ENCODE measurements at regions not wholly inside any gene's neighbourhood (a gene's known extent, or its start where the extent isn't known, plus 50 kb on each side); places are given as distances from the start of the nearest gene placed in this dataset.

- Histone ChIP-seq H3K27me3 (ENCODE audit: control insufficient read depth in 2 of 2, insufficient read depth in 2 of 2, low read length in 2 of 2) (no peaks in the 10 kb centered on the region), H3K4me1 (ENCODE audit: control insufficient read depth in 1 of 2, insufficient read depth in 2 of 2, low read length in 2 of 2) (no peaks in the 10 kb centered on the region), H3K4me3 (replicated peaks in 1 of 3; ENCODE audit: low read depth in 2 of 3, low read length in 3 of 3) (no peak overlapping the region), H3K79me2 (ENCODE audit: insufficient read depth, low read length) (no peaks in the 10 kb centered on the region), H3K27ac (ENCODE audit: low read depth in 1 of 2, low read length in 2 of 2) (no peak overlapping the region), H3K4me2 (replicated peaks; ENCODE audit: extremely low read depth, low read length, poor library complexity, severe bottlenecking) (no peak overlapping the region), H4K20me1 (ENCODE audit: insufficient read depth, low read length) (no peaks in the 10 kb centered on the region), H3K36me3 (replicated peaks in 1 of 2; ENCODE audit: control insufficient read depth in 1 of 2, insufficient read depth in 2 of 2, low read length in 2 of 2) (no peaks in the 10 kb centered on the region), H3K9ac (ENCODE audit: insufficient read depth, low read length, poor library complexity, severe bottlenecking) (no peak overlapping the region), H3K9me3 (replicated peaks in 1 of 2; ENCODE audit: control insufficient read depth in 1 of 2, insufficient read depth in 1 of 2, low read length in 2 of 2) (no peaks in the 10 kb centered on the region), H2AFZ (ENCODE audit: insufficient read depth, low read depth, low read length, poor library complexity, severe bottlenecking) (no peak overlapping the region)
- Mint-ChIP-seq H3K4me1 (no peaks in the 10 kb centered on the region), H3K9me3 (peaks cover 0 to 19% (median 1%) of the 10 kb centered on the region in 7 donors), H3K4me3 (no peak overlapping the region), H3K36me3 (no peaks in the 10 kb centered on the region), H3K27ac (no peak overlapping the region), H3K27me3 (ENCODE audit: low read depth in 3 of 3) (no peaks in the 10 kb centered on the region)
- TF ChIP-seq CTCF (IDR thresholded peaks at IDR 0.05): no peak
- 89% methylated on average over 1 of the region's 4 CpGs for WGBS (ENCODE audit: insufficient coverage)
- intact Hi-C loops (cut with micrococcal nuclease): no loop called here
- no peak for DNase-seq
These were observed 237.2 kb upstream of the SRRM4 start for GRCh38 chr12:118743896-118744700.

- no peaks in the 10 kb centered on the region for H3K4me1 ChIP-seq (ENCODE audit: control insufficient read depth in 1 of 2, insufficient read depth in 2 of 2, low read length in 2 of 2)
- H3K27ac ChIP-seq (ENCODE audit: low read depth in 1 of 2, low read length in 2 of 2): no peak overlapping the region
- TF ChIP-seq CTCF (IDR thresholded peaks at IDR 0.05): no peak
- no peaks in the 10 kb centered on the region for H3K36me3 ChIP-seq (replicated peaks in 1 of 2; ENCODE audit: control insufficient read depth in 1 of 2, insufficient read depth in 2 of 2, low read length in 2 of 2)
- H3K9ac ChIP-seq (ENCODE audit: insufficient read depth, low read length, poor library complexity, severe bottlenecking): no peak overlapping the region
- H3K4me3 ChIP-seq (replicated peaks in 1 of 3; ENCODE audit: low read depth in 2 of 3, low read length in 3 of 3): no peak overlapping the region
- H3K79me2 ChIP-seq (ENCODE audit: insufficient read depth, low read length): no peaks in the 10 kb centered on the region
- no peaks in the 10 kb centered on the region for H3K27me3 Mint-ChIP-seq (ENCODE audit: low read depth in 3 of 3)
- intact Hi-C loops (cut with micrococcal nuclease): no loop called here
- peaks cover 0 to 21% (median 5%) of the 10 kb centered on the region in 7 donors for H3K9me3 Mint-ChIP-seq
- H3K4me2 ChIP-seq (replicated peaks; ENCODE audit: extremely low read depth, low read length, poor library complexity, severe bottlenecking): no peak overlapping the region
- H4K20me1 ChIP-seq (ENCODE audit: insufficient read depth, low read length): no peaks in the 10 kb centered on the region
- H3K36me3 Mint-ChIP-seq: no peaks in the 10 kb centered on the region
- no peak overlapping the region for H2AFZ ChIP-seq (ENCODE audit: insufficient read depth, low read depth, low read length, poor library complexity, severe bottlenecking)
- no peaks in the 10 kb centered on the region for H3K4me1 Mint-ChIP-seq
- H3K9me3 ChIP-seq (replicated peaks in 1 of 2; ENCODE audit: control insufficient read depth in 1 of 2, insufficient read depth in 1 of 2, low read length in 2 of 2): no peaks in the 10 kb centered on the region
- DNase-seq: no peak
- H3K27me3 ChIP-seq (ENCODE audit: control insufficient read depth in 2 of 2, insufficient read depth in 2 of 2, low read length in 2 of 2): no peaks in the 10 kb centered on the region
- WGBS (ENCODE audit: insufficient coverage): 92% methylated on average over 2 of the region's 3 CpGs
- no peak overlapping the region for H3K4me3 Mint-ChIP-seq
- no peak overlapping the region for H3K27ac Mint-ChIP-seq
These were observed 235.2 kb upstream of the SRRM4 start for GRCh38 chr12:118746176-118746575.
